AML-193 (cell line): ENCODE measurements at regions not wholly inside any gene's neighbourhood (a gene's known extent, or its start where the extent isn't known, plus 50 kb on each side); places are given as distances from the start of the nearest gene placed in this dataset.
"Not testable (repeated sequence)": the region's sequence is repeated elsewhere in the genome, so short reads cannot be mapped to it uniquely, and the experiment has no call there.

Source experiments
- DNase-seq, 2 experiments: peaks; one replicate each; lab custom pipeline; 2025; lab: John Stamatoyannopoulos, UW

DNA sequence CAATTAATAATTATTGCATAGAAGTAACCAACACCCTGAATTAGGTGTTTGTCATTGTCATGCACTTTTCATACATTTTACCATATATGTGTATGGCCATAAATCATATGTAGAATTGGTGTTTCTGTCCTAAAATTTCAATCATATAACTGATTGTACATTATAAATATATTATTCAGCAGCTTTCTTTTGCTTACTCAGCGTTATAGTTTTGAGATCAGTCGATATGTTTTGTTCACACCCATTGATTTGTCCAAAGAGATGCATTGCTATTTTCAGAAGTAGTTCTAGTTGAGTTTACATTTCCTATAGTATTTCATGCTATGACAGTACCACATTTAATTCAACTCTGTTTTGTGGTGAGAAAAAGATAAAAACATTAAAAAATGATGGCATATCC lies 50.5 kb upstream of the PARP4 start:
- no peak for DNase-seq

DNA sequence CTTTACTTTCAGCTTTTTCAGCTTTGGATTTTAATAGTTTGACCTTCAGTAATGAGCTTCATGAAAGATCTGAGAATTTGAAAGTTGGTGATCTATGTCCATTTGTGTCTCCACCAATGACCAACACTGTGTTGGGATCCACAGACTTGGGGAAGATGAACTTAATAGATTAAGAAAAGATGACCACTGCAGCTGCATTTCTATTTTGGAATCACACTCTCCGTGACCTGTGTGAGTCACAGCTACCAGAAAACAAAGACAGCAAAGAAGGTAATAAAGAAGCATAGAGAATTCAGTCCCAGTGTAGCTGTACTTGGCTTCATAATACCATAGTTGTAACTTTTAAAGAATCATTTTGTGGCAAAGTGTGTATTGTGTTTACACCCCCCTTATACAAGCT lies 51.4 kb upstream of the PARP4 start:
- not testable (repeated sequence) for DNase-seq

DNA sequence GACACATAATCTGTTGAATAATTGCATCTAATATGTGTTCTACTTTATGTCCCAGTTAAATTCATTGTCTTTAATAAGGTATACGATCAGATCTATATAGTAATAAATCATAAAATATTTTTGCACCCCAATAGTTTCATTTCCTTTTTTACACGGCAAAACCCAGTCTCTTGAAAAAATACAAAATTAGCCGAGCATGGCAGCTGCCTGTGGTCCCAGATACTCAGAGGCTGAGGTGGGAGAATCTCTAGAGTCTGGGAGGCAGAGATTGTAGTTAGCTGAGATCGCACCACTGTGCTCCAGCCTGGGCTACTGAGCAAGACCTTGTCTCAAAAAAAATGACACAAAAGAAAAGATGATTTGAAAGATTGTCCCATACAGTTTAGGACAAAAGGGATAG lies 52.3 kb upstream of the PARP4 start:
- no peak for DNase-seq

DNA sequence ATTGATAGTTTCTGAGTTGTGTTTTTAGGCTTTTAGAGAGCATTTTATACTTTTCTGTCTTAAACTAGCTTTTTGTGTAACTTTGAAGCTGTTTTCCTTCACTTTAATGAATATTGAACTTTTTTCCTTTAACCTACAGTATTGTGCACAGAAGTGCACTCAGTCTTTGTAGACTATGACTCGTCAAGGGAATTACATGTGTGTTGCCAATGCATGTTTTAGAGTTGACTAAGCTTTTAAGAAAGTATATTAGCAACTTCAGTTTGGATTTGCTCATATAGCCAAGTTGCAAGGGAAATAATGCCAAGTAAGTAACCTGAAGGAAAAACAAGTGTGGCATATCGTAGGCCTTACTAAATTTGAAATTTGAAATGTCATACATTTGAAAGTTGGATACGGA lies 55.0 kb upstream of the PARP4 start:
- not testable (repeated sequence) for DNase-seq

DNA sequence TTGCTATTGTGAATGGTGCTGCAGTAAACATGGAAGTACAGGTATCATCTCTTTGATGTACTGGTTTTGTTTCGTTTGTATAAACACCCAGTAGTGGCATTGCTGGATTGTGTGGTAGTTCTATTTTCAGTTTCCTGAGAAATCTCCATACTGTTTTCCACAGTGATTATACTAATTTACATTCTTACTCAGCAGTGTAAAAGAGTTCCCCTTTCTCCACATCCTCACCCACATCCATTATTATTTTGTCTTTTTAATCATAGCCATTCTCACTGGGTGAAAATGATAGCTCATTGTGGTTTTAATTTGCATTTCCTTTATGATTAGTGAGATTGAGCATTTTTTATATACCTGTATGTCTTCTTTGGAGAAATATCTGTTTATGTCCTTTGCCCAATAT lies 62.3 kb upstream of the PARP4 start:
- no peak for DNase-seq

DNA sequence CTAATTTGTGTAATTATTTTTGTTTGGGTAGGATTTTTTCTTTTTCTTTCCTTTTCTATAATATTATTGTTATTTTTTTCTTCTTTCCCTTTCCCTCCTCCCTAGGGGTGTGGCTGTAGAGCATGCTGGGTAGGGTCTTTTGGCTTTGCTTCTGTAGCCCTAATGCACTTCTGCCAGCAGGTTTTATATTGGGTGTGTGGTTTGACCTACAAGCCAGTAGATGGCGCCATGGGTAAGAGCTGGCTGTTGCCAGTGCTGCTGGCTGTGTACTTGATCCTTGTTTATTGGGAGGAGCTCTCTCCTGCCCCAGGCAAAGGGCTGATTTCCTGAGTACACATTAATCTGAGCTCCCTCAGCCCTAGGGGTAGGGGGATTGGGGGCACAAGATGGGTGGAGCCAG lies 67.7 kb upstream of the PARP4 start:
- not testable (repeated sequence) for DNase-seq

DNA sequence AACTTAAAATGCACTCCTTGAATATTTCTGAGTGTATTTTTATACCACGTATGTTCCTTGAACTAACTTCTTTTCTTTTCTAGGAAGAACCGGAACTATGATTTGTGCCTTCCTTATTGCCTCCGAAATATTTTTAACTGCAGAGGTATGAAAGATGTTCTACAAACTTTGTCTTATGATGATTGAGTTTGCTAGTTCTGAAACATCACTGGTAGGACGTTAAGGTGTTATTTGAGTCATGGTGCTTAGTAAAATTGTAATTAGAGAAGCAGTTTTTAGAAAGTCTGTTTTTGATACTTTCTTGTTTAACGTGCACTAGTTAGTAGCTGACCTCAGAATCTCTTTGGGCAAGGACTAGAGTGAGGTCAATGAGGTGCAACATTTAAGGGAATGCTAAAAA lies 69.0 kb upstream of the PARP4 start:
- DNase-seq, result not testable (repeated sequence)

DNA sequence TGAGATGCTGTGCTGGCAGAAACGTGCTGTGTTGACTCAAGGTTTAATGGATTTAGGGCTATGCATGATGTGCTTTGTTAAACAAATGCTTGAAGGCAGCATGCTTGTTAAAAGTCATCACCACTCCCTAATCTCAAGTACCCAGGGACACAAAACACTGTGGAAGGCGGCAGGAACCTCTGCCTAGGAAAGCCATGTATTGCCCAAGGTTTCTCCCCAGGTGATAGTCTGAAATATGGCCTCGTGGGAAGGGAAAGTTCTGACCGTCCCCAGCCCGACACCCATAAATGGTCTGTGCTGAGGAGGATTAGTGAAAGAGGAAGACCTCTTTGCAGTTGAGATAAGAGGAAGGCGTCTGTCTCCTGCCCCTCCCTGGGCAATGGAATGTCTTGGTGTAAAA lies 79.1 kb upstream of the PARP4 start:
- not testable (repeated sequence) for DNase-seq

DNA sequence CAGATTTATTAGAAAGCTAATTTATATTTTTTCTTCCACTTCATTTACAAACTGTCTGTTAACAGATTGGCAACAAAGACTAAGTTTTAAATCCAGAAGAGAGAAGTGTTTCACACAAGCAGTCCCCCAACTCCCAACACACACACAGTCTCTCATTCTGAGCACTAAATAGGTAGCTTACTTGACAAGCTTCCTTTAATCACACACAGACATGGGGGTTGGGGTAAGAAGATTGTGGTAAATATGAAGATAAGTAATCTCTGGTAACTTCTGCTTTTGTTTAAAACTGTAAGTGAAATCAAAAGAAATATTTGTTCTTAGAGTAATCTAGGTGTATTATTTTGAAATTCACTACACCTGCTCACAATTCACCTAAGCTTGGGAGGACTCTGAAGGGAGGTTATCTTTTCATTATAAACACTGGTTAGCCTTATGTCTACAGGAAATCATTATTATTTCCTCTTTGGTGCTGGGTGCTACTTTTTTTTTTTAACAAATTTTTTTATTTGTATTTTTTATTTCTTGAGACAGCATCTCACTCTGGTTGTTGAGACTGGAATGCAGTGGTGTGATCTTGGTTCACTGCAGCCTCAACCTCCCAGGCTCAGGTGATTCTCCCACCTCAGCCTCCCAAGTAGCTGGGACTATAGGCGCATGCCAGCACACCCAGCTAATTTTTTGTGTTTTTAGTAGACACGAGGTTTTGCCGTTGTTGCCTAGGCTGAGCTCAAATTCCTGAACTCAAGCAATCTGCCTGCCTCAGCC lies 82.1 kb upstream of the ATP12A start:
- not testable (repeated sequence) for DNase-seq

DNA sequence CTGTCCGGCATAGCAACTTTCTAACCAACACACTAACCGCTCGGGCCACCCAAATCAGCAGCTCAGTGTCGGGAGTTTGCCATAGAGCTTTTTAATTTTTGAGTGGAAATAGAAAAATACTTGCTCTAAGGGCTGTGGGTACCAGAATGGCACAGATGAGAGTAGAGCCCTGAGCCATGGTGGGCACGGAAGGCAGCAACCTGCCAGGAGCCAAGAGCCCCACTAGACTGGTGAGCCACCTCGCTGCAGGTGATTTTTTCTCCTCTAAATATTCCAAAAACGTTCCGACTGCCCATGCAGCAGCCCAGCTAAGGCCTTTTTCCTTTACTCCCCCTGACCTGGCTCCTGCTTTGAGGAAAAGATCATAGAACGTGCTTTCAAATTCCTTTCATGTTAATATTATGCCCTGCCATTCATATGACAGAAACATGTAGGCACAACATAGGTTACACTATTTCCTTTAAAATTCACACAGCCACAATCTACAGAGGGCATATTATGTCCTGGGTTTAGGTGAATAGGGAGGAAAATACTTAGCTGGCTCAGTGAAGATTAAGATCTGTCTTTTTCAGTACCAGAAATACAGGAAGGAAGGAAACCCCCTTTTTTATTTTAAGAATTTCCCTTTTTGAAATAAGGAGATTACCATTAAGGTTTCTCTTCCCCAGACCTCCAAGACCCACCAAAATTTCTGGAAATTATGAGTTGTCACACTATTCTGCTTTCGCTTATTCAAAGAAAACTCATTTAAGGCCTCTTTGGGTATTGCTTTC lies 81.0 kb upstream of the ATP12A start:
- not testable (repeated sequence) for DNase-seq

DNA sequence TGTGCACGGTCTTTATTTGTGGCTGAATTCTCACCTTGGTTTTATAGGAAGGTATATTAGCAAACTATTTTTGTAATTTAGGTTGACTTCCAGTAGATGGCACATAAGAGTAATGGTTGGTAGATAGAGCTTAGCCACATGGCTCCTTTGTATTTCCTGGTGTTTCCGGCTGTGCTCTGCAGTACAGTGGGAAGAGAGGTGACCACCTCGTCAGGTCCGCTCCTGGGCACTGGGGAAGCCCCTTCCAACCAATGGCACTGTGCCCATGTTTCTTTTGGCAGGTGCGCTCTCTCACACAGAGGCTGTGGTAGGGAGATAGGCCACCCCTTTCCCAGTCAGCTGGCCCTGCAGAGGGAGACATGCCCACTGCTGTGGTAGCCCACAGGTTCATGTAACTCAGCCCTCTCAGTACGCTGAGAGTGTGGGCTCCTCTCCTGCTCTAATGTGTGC lies 74.3 kb upstream of the ATP12A start:
- no peak for DNase-seq

DNA sequence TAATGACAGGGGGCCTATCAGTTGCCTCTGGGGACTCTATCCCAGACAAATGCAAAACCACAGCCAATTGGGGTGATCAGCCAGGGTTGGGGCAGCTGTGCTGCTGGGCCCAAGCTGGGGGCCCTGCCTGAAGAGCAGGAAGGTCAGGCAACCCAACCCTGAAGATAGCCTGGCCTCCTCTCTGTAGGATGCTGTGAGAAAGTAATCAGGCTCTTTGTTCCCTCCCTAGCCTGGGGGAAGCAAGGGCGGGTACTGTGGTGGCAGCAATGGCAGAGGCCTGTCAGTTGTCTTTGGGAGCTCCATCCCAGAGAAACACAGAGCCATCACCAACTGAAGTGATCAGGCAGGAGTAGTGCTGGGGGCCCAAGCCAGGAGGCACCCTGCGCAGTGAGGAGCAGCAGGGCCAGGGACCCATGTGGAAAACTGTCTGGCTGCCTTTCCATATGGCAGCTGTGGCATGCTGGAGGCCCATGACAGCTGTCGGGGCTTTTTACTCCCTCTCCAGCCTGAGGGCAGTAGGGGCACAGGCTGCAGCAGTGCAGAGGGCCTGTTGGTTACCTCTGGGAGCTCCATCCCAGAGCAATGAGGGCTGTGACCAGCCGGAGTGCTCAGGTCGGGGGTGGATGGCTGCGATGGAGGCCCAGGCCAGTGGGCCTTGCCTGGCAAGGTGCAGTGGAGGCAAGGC lies 73.6 kb upstream of the ATP12A start:
- DNase-seq, result no peak

DNA sequence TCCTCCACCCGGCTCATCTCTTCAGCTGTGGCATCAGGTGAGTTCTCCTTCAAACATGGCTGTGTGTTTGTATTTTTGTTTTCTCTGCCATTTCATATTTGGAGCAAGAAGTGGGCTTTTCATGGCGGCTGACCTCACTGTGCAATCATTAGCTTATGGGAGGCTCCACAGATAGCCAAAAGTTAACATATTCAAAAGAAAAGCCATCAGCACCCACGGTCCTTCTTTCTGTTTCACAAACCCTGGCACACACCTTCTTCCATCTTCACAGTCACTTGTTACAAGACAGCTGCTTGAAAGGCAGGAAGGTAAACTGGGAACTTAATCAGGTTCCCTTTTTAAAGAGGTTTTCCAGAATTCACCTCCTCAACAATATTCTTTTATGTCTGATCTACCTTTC lies 69.3 kb upstream of the ATP12A start:
- DNase-seq, result no peak

DNA sequence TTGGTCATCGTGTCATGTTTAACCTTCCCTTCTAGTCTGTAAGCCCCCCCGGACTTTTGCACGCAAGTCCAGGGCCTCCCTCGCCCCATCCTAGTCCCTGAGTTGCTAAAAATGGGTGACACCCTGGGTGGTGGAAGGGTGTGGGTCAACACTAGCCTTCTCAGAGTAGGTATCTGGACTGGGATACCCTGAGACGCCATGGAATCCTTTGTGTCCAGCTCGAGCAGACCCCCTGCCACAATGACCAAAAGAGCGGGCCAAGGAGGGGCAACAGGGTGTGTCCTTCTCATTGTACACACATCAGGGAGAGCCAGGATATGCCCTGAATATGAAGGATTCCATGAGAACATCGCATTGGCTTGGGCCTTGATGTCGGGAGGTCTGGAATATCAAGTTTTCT lies 67.5 kb upstream of the ATP12A start:
- no peak for DNase-seq

DNA sequence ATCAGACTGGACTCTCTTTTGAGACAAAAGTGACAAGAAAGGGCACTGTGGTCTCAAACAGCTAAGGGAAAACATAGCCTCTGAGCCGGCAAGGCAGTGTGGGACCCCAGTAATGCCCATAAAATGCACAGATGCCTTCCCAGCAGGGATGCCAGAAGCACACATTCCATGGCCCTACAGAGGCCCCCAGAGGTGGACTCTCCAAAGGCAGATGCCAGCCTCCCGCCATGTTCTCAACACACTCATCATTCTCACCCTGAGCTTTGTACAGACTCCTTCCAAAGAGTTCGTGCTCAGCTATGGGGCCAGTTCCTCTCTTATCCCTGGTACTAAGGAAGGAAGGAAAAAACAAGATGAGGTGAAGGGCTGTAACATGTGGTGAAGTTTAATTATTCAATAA lies 67.1 kb upstream of the ATP12A start:
- DNase-seq, result no peak

DNA sequence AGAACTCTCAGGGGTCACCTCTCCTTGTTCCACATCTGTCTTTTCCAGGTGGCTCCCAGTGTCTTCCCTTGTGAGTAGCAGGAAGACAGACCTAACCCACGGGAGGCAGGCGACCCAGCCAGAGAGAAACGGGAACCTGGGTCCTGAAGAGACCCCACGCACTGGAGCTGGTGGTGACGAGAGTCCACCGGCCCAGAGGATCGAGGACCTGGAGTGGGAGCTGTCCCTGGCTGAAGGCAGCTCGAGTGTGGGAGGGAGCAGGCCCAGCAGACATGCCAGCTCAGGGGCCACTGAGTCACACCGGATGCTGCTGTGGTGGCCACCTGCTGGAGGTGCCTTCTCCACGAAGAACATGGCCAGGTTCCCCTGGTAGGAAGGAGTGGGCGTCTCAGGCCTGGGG lies 66.5 kb upstream of the ATP12A start:
- DNase-seq, result no peak

DNA sequence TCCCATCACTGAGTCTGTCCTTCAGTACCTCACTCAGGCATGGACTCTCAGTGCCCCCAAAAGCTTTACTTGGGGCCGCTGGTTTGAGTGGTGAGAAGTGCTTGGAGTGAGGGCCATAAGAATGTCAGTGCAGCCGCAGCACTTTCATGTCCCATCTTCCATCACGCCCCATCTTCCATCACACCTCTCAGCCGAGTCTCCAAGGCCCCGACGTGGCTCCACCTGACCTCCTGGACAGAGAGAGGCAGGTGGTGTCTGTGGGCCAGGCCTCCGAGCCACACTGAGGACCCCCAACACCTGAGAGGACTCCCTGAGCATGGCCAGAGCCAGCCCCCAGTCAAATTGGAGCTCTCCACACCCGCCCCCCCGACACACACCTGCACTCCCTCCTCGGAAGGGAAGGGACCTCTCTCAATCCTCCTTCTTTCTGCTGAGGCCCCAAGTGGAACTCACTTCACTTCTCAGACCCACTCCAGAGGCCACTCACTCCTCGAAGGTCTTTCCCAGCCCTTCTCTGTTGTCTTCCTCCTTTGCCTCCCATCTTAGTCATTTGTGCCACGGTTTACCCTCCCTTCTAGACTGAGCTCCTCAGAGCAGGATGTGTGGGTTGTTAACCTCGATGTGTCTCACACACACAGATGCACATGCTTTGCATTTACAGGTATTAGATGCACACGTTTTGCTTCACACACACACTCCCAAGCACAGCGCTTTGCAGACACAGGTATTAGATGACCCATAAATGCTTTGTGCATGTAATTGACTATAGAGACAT lies 65.7 kb upstream of the ATP12A start:
- DNase-seq, result no peak

DNA sequence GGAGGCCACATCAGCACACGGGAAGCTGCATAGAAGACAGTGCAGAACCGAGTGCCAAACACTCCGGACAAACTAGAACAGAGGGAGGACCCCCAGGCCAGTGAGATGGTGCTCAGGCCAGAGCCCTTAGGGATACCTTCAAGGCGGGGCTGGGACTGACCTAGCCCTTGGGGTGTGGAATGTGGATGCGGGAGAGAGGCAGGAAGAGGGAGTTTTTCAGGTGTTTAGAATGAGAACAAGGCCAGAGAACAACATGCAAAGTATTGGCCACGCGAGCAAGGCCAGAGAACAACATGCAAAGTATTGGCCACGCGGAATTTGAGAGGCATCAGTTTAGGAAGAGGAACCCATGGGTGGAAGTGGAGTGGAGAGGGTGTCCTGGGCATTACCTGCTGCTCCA lies 65.1 kb upstream of the ATP12A start:
- DNase-seq, result no peak

DNA sequence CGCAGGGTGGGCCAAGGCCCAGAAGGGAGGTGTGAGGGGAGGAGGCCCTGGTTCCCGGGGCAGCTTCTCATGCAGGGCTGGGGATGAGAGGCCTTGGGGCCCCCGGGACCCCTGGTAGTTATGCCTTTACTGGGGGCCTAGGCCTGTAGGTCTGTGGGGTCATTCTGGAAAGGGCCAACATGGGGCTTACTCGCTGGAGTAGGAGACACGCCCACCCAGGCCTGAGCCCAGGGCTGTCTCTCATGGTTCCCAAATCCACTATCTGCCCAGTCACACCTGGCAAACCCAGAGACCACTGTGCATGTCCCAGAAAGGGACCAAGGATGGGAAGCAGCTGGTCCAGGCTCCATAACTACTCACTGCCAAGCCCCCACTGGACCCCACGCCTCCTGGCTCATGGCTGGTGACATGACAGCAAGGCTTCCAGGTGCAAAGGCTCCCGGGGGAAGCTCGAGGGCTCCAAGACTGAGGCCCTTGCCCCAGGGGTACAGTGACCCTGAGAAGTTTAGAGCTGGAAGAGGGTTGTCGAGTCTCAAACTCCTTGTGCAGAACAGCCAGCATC lies 64.2 kb upstream of the ATP12A start:
- DNase-seq, result no peak

DNA sequence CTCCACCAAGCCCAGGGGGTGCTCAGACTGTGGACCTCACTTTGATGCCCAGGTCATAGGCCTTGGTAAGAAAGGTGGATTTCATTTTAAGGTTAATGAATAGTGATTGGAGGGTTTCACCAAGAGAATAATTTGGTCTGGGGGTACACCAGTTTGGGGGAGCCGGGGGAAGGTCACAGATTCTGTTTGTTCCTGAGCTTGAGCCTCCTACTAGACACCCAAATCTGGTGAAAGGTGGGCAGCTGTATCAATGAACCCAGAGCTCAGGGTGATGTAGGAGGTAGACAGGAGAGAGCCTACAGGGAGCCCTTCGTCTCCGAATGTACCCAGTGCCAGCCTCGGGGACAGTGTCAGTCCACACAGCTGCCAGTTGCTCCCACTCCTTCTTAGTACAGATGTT lies 63.7 kb upstream of the ATP12A start:
- DNase-seq, result no peak

DNA sequence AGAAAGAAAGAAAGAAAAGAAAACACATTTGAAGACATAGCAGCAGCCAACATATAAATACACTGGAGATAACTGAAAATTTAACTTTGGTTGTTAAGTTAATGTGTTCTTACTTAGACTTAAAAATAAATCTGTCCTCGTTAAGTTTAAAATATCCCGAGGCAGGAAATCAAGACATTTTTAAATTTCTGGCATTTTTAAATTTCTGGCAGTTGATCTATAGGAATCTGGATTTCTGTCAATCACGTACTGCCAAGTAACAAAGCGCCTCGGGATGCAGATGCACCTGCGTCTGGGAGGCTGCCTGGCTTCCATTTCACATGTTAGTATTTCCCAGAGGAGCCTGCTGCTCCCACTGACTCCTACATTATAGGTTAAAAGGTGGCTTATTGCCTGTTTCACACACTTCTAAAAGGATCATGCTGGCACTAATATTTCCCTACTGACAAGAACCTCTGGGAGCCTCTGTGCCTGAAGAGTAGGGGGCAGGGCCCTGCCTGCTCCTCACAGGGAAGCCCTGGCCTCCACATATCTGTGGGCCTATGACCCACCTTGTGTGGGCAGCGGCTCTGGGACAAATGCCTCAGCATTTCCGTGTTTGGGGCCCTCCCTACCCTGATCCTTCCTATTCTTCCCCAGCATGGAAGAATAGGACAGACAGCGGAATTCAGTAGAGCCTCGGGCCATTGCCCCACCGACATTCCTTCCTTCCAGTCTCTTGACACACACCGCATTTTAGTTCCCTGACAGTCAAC lies 62.8 kb upstream of the ATP12A start:
- DNase-seq, result no peak
